PC-3 (cell line): ENCODE measurements at regions not wholly inside any gene's neighbourhood (a gene's known extent, or its start where the extent isn't known, plus 50 kb on each side); places are given as distances from the start of the nearest gene placed in this dataset.

ENCODE experiments used
- EZH2phosphoT487 ChIP-seq: fragments of 300-600 bp; sonication (generic); IDR thresholded peaks from 2 replicates; pipeline ENCODE4 v1.6.1; 2018; ENCODE audit warnings: mild to moderate bottlenecking, antibody characterized with exemption, low read length, borderline replicate concordance
- TF ChIP-seq, protein P1 (sequence below): fragments of 300-600 bp; sonication (generic); conservative IDR thresholded peaks from 2 replicates; pipeline ENCODE4 v1.5.1; 2017; ENCODE audit warnings: antibody characterized with exemption, low read depth, mild to moderate bottlenecking, low read length

DNA sequence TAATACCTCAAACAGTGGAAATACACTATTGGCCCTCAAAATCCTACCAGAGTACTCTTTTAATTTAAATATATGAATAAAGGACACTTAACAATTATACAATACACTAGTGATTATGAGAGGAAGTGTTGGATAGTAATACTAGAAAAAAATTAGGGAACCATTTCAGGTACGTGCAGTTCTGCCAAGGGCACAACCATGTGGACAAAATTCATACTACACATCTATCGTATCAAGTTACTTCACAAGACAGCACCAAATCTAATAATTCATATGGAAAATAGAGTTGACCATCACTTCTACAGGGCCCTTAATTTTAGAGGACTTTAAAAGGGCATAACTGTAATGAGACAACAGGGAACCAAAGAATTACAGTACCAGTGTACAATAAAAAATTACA lies 69.2 kb upstream of the ZCCHC13 start:
- TF ChIP-seq, protein P1, sequence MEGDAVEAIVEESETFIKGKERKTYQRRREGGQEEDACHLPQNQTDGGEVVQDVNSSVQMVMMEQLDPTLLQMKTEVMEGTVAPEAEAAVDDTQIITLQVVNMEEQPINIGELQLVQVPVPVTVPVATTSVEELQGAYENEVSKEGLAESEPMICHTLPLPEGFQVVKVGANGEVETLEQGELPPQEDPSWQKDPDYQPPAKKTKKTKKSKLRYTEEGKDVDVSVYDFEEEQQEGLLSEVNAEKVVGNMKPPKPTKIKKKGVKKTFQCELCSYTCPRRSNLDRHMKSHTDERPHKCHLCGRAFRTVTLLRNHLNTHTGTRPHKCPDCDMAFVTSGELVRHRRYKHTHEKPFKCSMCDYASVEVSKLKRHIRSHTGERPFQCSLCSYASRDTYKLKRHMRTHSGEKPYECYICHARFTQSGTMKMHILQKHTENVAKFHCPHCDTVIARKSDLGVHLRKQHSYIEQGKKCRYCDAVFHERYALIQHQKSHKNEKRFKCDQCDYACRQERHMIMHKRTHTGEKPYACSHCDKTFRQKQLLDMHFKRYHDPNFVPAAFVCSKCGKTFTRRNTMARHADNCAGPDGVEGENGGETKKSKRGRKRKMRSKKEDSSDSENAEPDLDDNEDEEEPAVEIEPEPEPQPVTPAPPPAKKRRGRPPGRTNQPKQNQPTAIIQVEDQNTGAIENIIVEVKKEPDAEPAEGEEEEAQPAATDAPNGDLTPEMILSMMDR: peak; percentile 38
- TF ChIP-seq EZH2phosphoT487: no peak
